RWPE1 (cell line): ENCODE measurements at regions not wholly inside any gene's neighbourhood (a gene's known extent, or its start where the extent isn't known, plus 50 kb on each side); places are given as distances from the start of the nearest gene placed in this dataset.

ENCODE experiments used
- CTCF ChIA-PET: fragments of 350-600 bp; sonication (Branson Sonifier 250); formaldehyde crosslinking; extraction: SDS; loops from one replicate; lab custom pipeline; 2021; lab: Yijun Ruan, JAX
- POLR2A ChIA-PET: fragments of 400-600 bp; formaldehyde crosslinking; extraction: SDS; loops from one replicate; lab custom pipeline; 2020; ENCODE audit warnings: antibody characterized with exemption; ENCODE audit not compliant: low non-redundant PET; lab: Yijun Ruan, JAX
- DNase-seq: peaks from one replicate; pipeline ENCODE4 v3.0.0; 2012; ENCODE audit warnings: low spot score
- H3K27ac ChIP-seq: fragments of 450-650 bp; 2 replicates; pipeline ENCODE4 v1.5.1; 2017
- CTCF ChIP-seq: fragments of 450-650 bp; conservative IDR thresholded peaks from 2 replicates; pipeline ENCODE4 v1.5.1; 2017; ENCODE audit warnings: low read depth, mild to moderate bottlenecking

- ChIA-PET CTCF (no interaction called here), POLR2A (no interaction called here)
- no peak for DNase-seq
- TF ChIP-seq CTCF = no peak
- no peak overlapping the region for H3K27ac ChIP-seq
Measured at GRCh38 chr6:115411756-115412155, 648.9 kb downstream of the FRK start.

- no peak for DNase-seq
- ChIA-PET POLR2A (no interaction called here), CTCF (no interaction called here)
- no peak for TF ChIP-seq CTCF
- no peak overlapping the region for H3K27ac ChIP-seq
Measured at GRCh38 chr6:115404446-115404845, 656.2 kb downstream of the FRK start.

DNA sequence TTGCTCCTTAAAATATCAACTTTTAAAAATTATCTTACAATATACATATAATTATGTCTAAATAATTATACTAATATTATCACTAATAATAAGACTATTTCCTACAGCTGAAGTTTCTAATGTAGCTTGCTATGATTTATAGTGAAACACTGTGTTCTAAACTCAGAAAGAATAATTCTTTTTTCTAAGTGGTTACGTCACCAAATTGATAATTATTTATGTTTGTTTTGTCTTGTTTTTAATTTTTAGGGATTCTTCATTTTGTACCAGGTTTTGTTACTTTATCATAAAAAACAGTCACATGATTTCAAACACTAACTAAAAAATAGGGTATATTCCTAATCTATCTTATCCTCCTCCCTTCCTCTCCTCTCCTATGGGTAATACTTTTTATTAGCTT lies 662.1 kb downstream of the FRK start:
- no peak for TF ChIP-seq CTCF
- H3K27ac ChIP-seq = no peak overlapping the region
- ChIA-PET POLR2A (no interaction called here), CTCF (no interaction called here)
- no peak for DNase-seq

DNA sequence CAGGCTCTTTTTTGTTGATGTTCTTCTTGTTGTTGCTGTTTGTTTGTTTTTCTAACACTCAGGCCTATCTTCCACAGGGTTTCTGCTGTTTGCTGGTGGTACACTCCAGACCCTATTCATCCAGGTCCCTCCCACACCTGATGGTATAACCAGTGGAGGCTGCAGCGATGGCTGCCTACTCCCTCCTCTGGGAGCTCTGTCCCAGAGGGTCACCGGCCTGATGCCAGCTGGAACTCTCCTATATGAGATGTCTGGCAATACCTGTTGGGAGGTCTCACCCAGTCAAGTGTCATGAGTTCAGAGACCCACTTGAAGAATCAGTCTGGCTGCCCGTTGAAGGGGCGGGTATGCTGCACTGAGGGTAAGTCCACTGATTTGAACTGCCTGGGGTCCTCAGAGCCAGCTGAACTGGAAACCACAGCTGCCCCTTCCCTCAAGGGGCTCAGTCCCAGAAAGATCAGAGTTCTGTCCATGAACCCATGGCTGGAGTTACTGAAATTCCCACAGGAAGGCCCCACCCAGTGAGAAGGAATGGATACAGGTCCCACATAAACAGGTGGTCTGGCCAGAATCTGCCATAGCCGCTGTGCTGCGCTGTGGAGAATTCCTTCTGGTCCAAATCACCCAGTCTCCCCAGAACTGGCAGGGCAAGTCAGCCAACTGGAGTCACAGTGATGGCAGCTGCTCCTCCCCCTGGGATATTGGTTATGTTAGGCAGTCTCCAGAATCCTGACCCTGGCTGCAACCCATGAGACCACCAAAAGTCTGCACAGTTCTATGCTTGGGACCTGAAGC lies 664.4 kb downstream of the FRK start:
- no peak for DNase-seq
- ChIA-PET CTCF (no interaction called here), POLR2A (no interaction called here)
- no peak for TF ChIP-seq CTCF
- H3K27ac ChIP-seq = no peak overlapping the region

- no peak for TF ChIP-seq CTCF
- ChIA-PET POLR2A (no interaction called here), CTCF (no interaction called here)
- no peak overlapping the region for H3K27ac ChIP-seq
- no peak for DNase-seq
Measured at GRCh38 chr6:115393821-115394220, 666.9 kb downstream of the FRK start.

GRCh38 chr6:115370202-115370601 lies 690.5 kb downstream of the FRK start:
- DNase-seq = no peak
- ChIA-PET POLR2A (no interaction called here), CTCF (no interaction called here)
- TF ChIP-seq CTCF = no peak
- no peak overlapping the region for H3K27ac ChIP-seq
